Left lung (tissue), 4 donors: ENCODE measurements at regions not wholly inside any gene's neighbourhood (a gene's known extent, or its start where the extent isn't known, plus 50 kb on each side); places are given as distances from the start of the nearest gene placed in this dataset.
"Not testable (repeated sequence)": the region's sequence is repeated elsewhere in the genome, so short reads cannot be mapped to it uniquely, and the experiment has no call there.

ENCODE experiments used
- ATAC-seq: fragments of 200-7000 bp; cut with Tn5 transposase; one replicate; pipeline ENCODE4 v1.9.1; 2020; ENCODE audit warnings: moderate library complexity
- DNase-seq, 4 donors: peaks; one replicate each; pipeline ENCODE4 v3.0.0-alpha.2; 2013 to 2020
- H3K27ac ChIP-seq, 2 donors: fragments of 200-600 bp; sonication (generic) in 1 of 2; one replicate each; pipeline versions ENCODE4 v1.5.0 to v1.8.0; 2020 to 2021
- H3K27me3 ChIP-seq, 2 donors: fragments of 200-600 bp; sonication (generic) in 1 of 2; one replicate each; pipeline versions ENCODE4 v1.5.0 to v1.8.0; 2020 to 2021
- H3K36me3 ChIP-seq, 2 donors: fragments of 200-600 bp; sonication (generic) in 1 of 2; one replicate each; pipeline versions ENCODE4 v1.5.0 to v1.8.0; 2020 to 2021
- H3K4me1 ChIP-seq, 2 donors: fragments of 200-600 bp; one replicate each; pipeline ENCODE4 v1.8.0; 2021
- H3K4me3 ChIP-seq, 2 donors: fragments of 200-600 bp; sonication (generic) in 1 of 2; one replicate each; pipeline versions ENCODE4 v1.5.0 to v1.8.0; 2020 to 2021; ENCODE audit warnings: mild to moderate bottlenecking in 1 of 2
- H3K9me3 ChIP-seq, 2 donors: fragments of 200-600 bp; sonication (generic) in 1 of 2; one replicate each; pipeline versions ENCODE4 v1.5.0 to v1.8.0; 2020 to 2021
- intact Hi-C, 2 donors: fragments of 100-400 bp; cut with DNase I; formaldehyde crosslinking; loops; one replicate each; pipeline versions ENCODE4 v1.11.2 to v1.14.2; 2022
- TF ChIP-seq, protein P1 (sequence below), 2 donors: fragments of 200-600 bp; sonication (generic) in 1 of 2; IDR thresholded peaks; one replicate each; pipeline versions ENCODE4 v1.5.0 to v1.8.0; 2021; ENCODE audit warnings: antibody characterized with exemption in 2 of 2
- donor health status: DM: no; HTN: yes; CAD: no.
- donor health status: DM: no; HTN: no; CAD: no.

DNA sequence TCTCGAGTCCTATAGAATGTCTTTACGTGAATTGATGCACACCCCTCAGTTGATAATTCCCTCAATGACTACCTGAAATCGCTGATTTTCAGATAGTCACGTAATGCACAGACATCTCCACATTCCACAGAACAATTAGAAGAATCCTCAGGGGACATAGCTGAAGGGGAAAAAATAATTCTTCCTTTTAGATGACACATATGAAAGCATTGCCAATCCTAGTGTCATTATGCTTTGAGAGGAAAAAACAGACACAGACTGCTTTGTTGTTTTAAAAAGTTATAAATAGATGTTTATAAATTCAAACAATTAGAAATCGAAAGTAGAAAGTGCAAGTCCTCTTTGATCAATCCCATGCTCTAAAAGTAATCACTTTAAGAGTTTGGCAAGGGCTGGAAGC lies 100.6 kb upstream of the FN1 start:
- peaks cover 0 to 11% of the 10 kb centered on the region in 2 donors for H3K9me3 ChIP-seq

DNA sequence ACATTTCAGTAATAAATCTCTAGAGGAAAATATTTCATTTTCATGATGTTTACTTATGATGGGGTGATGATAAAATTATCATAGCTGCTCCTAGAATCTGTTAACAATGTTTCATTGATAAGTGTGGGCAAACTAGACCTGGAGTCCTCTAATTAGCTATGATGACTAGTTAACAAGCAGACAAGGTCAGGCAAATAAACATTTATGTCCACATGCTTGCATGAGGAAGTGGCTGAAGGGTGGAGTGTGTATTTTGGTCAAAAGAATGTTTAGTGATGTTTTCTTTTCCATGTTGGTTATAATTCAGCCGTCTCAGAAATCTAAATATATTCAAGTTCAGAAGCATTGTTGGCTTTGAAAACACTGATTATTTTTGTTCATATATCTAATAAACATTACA lies 99.9 kb upstream of the FN1 start:
- Histone ChIP-seq H3K36me3 (no peaks in the 10 kb centered on the region), H3K27me3 (no peaks in the 10 kb centered on the region), H3K4me1 (peaks cover 0 to 3% of the 10 kb centered on the region in 2 donors), H3K9me3 (peaks cover 0 to 11% of the 10 kb centered on the region in 2 donors), H3K4me3 (no peak overlapping the region), H3K27ac (no peak overlapping the region)
- intact Hi-C loops, result no loop called here
- TF ChIP-seq, protein P1, sequence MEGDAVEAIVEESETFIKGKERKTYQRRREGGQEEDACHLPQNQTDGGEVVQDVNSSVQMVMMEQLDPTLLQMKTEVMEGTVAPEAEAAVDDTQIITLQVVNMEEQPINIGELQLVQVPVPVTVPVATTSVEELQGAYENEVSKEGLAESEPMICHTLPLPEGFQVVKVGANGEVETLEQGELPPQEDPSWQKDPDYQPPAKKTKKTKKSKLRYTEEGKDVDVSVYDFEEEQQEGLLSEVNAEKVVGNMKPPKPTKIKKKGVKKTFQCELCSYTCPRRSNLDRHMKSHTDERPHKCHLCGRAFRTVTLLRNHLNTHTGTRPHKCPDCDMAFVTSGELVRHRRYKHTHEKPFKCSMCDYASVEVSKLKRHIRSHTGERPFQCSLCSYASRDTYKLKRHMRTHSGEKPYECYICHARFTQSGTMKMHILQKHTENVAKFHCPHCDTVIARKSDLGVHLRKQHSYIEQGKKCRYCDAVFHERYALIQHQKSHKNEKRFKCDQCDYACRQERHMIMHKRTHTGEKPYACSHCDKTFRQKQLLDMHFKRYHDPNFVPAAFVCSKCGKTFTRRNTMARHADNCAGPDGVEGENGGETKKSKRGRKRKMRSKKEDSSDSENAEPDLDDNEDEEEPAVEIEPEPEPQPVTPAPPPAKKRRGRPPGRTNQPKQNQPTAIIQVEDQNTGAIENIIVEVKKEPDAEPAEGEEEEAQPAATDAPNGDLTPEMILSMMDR (IDR thresholded peaks at IDR 0.05), result no peak
- DNase-seq (no peak), ATAC-seq (peak; percentile 57)

More for the DNA sequence above, 100.6 kb upstream of the FN1 start:
- no peak for DNase-seq
- Histone ChIP-seq H3K27me3 (no peaks in the 10 kb centered on the region), H3K27ac (no peak overlapping the region), H3K36me3 (no peaks in the 10 kb centered on the region), H3K4me3 (no peak overlapping the region), H3K4me1 (peaks cover 0 to 3% of the 10 kb centered on the region in 2 donors)
- no peak for ATAC-seq
- TF ChIP-seq, protein P1 (IDR thresholded peaks at IDR 0.05), result no peak
- intact Hi-C loops, result no loop called here

DNA sequence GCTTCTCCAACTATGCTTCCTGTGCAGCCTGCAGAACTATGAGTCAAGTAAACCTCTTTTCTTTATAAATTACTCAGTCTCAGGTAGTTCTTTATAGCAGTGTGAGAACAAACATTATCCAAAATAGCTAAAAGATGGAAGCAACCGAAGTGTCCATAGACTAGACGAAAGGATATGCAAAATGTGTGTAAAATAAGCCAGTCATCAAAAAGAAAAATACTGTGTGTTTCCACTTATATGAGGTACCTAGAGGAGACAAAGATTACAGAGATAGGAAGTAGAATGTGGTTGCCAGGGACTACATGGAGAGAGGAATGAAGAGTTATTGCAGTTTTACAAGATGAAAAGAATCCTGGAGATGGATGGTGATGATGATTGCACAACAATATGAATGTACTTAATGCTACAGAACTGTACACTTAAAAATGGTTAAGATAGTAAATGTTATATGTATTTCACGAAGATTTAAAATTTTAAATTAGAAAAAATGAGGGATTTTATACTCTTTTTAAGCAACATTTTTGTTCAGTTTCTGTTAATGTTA lies 99.3 kb upstream of the FN1 start:
- TF ChIP-seq, protein P1 (IDR thresholded peaks at IDR 0.05), result no peak
- ATAC-seq (no peak), DNase-seq (no peak)
- intact Hi-C loops, result no loop called here
- no peak overlapping the region for H3K27ac ChIP-seq
- no peaks in the 10 kb centered on the region for H3K27me3 ChIP-seq
- H3K9me3 ChIP-seq, result peaks cover 0 to 11% of the 10 kb centered on the region in 2 donors
- peaks cover 0 to 3% of the 10 kb centered on the region in 2 donors for H3K4me1 ChIP-seq
- no peak overlapping the region for H3K4me3 ChIP-seq
- H3K36me3 ChIP-seq, result no peaks in the 10 kb centered on the region

DNA sequence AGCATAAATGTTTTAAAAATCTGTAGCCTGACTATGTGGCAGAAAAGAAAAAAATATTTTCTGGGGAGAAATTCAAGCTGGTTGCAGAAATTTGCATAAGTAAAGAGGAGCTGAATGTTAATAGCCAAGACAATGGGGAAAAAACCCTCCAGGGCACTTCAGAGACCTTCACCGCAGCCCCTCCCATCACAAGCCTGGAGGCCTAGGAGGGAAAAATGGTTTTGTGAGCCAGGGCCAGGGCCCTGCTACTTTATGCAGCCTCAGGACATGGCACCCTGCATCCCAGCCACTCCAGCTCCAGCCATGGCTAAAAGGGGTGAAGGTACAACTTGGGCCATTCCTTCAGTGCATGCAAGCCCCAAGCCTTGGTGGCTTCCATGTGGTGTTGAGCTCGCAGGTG lies 97.8 kb upstream of the FN1 start:
- intact Hi-C loops, H3K36me3 ChIP-seq, H3K27me3 ChIP-seq, DNase-seq, H3K4me3 ChIP-seq, H3K4me1 ChIP-seq, H3K27ac ChIP-seq, ATAC-seq: not testable (repeated sequence)
- H3K9me3 ChIP-seq, result peaks cover 0 to 14% of the 10 kb centered on the region in 2 donors

DNA sequence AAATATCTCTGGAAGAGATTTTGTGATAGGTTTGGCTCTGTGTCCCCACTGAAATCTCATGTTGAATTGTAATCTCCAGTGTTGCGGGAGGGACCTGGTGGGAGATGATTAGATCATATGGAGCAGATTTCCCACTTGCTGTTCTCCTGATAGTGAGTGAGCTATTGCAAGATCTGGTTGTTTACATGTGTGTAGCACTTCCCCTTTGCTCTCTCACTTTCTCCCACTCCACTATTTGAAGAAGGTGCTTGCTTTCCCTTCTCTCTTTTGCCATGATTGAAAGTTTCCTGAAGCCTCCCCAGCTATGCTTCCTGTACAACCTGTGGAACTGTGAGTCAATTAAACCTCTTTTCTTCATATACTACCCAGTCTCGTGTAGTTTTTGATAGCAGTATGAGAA lies 97.0 kb upstream of the FN1 start:
- no peak for ATAC-seq
- H3K4me1 ChIP-seq, result peaks cover 0 to 3% of the 10 kb centered on the region in 2 donors
- intact Hi-C loops, result no loop called here

More for the DNA sequence above, 97.0 kb upstream of the FN1 start:
- DNase-seq, result no peak
- Histone ChIP-seq H3K27me3 (no peaks in the 10 kb centered on the region), H3K36me3 (no peaks in the 10 kb centered on the region), H3K27ac (no peak overlapping the region), H3K4me3 (no peak overlapping the region), H3K9me3 (peaks cover 0 to 14% of the 10 kb centered on the region in 2 donors)
- TF ChIP-seq, protein P1 (IDR thresholded peaks at IDR 0.05), result no peak
